ENCODE measurements at regions not wholly inside any gene's neighbourhood (a gene's known extent, or its start where the extent isn't known, plus 50 kb on each side); places are given as distances from the start of the nearest gene placed in this dataset.

DNA sequence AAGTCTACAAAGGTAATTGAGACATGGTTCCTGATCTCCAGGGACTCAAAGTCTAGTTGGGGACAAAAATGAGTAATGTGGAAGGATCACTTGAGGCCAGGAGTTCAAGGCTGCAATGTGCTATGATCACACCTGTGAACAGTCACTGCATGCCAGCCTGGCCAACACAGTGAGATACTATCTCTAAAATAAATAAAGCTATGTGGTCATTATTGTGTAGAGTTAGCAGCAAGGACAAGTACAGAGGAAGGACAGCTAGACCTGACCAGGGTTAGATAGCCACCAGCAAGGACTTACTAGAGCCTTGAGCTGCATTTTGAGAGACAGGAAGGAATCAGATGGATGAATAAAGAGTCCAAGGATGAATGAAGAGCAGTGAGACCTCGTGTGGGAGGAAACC lies 166.5 kb downstream of the MINAR1 start:
- TF ChIP-seq, protein P1, sequence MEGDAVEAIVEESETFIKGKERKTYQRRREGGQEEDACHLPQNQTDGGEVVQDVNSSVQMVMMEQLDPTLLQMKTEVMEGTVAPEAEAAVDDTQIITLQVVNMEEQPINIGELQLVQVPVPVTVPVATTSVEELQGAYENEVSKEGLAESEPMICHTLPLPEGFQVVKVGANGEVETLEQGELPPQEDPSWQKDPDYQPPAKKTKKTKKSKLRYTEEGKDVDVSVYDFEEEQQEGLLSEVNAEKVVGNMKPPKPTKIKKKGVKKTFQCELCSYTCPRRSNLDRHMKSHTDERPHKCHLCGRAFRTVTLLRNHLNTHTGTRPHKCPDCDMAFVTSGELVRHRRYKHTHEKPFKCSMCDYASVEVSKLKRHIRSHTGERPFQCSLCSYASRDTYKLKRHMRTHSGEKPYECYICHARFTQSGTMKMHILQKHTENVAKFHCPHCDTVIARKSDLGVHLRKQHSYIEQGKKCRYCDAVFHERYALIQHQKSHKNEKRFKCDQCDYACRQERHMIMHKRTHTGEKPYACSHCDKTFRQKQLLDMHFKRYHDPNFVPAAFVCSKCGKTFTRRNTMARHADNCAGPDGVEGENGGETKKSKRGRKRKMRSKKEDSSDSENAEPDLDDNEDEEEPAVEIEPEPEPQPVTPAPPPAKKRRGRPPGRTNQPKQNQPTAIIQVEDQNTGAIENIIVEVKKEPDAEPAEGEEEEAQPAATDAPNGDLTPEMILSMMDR (IDR thresholded peaks at IDR 0.05), result no peak
- DNase-seq (ENCODE audit: low spot score), result no peak
- no peak overlapping the region for H3K27ac ChIP-seq

GRCh38 chr15:79601405-79602086 lies 169.4 kb downstream of the MINAR1 start:
- H3K27me3 ChIP-seq, result no peaks in the 10 kb centered on the region
- no peaks in the 10 kb centered on the region for H3K36me3 ChIP-seq
- TF ChIP-seq, protein P1 (IDR thresholded peaks at IDR 0.05), result no peak
- no peak for DNase-seq (ENCODE audit: low spot score)
- no peaks in the 10 kb centered on the region for H3K4me1 ChIP-seq
- no peak overlapping the region for H3K27ac ChIP-seq
- no peaks in the 10 kb centered on the region for H3K9me3 ChIP-seq
- no peak overlapping the region for H3K4me3 ChIP-seq

More for the DNA sequence above, 166.5 kb downstream of the MINAR1 start:
- Histone ChIP-seq H3K4me1 (no peaks in the 10 kb centered on the region), H3K36me3 (no peaks in the 10 kb centered on the region), H3K4me3 (no peak overlapping the region), H3K9me3 (no peaks in the 10 kb centered on the region), H3K27me3 (no peaks in the 10 kb centered on the region)

- TF ChIP-seq, protein P1 (IDR thresholded peaks at IDR 0.05), result no peak
- H3K4me1 ChIP-seq, result no peaks in the 10 kb centered on the region
- H3K4me3 ChIP-seq, result no peak overlapping the region
- H3K27ac ChIP-seq, result no peak overlapping the region
- H3K27me3 ChIP-seq, result no peaks in the 10 kb centered on the region
- H3K36me3 ChIP-seq, result no peaks in the 10 kb centered on the region
- no peak for DNase-seq (ENCODE audit: low spot score)
- H3K9me3 ChIP-seq, result no peaks in the 10 kb centered on the region
Observed at GRCh38 chr15:79602180-79602579, 170.0 kb downstream of the MINAR1 start.

DNA sequence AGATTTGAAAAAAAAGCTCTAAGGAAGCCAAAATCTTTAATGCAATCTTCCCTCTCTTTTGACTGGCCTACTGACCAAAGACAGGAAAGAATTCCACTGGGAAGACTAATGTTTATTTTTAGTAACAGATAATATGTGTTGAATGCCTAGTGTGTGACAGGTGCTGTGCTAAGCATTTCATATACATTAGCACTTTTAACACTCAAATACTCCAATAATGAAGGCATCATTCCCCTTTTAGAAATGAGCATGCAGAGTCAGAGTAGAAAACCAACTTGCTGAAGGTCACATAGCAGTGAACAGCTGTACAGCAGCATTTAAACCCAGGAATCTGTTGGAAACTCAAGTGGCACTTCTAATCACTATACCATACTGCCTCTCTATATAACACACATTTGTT lies 170.6 kb downstream of the MINAR1 start:
- Histone ChIP-seq H3K36me3 (no peaks in the 10 kb centered on the region), H3K9me3 (no peaks in the 10 kb centered on the region), H3K4me1 (no peaks in the 10 kb centered on the region), H3K27ac (no peak overlapping the region), H3K27me3 (no peaks in the 10 kb centered on the region), H3K4me3 (no peak overlapping the region)
- no peak for DNase-seq (ENCODE audit: low spot score)
- TF ChIP-seq, protein P1 (IDR thresholded peaks at IDR 0.05), result no peak

DNA sequence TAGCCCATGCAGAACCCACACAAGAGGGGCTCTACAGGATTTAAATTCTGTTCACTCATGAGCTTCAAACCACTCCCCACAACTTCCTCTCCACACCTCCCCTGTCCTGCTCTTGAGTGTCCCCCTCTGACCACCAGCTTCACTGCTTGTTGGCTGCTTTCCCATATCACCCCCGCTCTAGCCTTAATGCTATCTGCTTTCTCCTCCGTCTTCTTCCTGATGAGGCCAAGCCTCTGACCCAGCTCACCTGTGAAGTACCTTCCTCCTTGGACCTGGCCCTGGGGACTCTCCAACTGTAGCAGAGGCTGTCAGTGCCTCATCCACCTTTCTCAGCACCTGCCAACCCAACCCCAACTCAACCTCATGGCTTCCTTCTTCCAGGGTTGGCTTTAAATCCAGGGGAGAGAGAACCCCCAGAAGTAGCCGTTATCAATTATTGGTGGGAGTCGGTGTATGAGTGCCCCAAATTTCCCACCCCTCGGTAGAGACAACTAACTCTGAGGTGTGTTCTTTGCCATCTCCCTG lies 174.8 kb downstream of the MINAR1 start:
- Histone ChIP-seq H3K4me3 (no peak overlapping the region), H3K36me3 (no peaks in the 10 kb centered on the region), H3K4me1 (no peaks in the 10 kb centered on the region), H3K27me3 (no peaks in the 10 kb centered on the region), H3K9me3 (no peaks in the 10 kb centered on the region), H3K27ac (no peak overlapping the region)
- TF ChIP-seq, protein P1 (IDR thresholded peaks at IDR 0.05), result no peak
- no peak for DNase-seq (ENCODE audit: low spot score)
